NCI-H1092 (cell line): ENCODE measurements at regions not wholly inside any gene's neighbourhood (a gene's known extent, or its start where the extent isn't known, plus 50 kb on each side); places are given as distances from the start of the nearest gene placed in this dataset.
"Not testable (repeated sequence)": the region's sequence is repeated elsewhere in the genome, so short reads cannot be mapped to it uniquely, and the experiment has no call there.

Experiments
- DNase-seq: peaks from one replicate; lab custom pipeline; 2025; lab: John Stamatoyannopoulos, UW

- DNase-seq, result no peak
These were observed 258.3 kb downstream of the SRGAP2C start for GRCh38 chr1:121443001-121443540.

GRCh38 chr1:121444096-121444495 is 259.3 kb downstream of the SRGAP2C start:
- no peak for DNase-seq

- no peak for DNase-seq
These were observed 260.9 kb downstream of the SRGAP2C start for GRCh38 chr1:121445679-121446078.

- not testable (repeated sequence) for DNase-seq
These were observed 262.6 kb downstream of the SRGAP2C start for GRCh38 chr1:121447280-121447923.

DNA sequence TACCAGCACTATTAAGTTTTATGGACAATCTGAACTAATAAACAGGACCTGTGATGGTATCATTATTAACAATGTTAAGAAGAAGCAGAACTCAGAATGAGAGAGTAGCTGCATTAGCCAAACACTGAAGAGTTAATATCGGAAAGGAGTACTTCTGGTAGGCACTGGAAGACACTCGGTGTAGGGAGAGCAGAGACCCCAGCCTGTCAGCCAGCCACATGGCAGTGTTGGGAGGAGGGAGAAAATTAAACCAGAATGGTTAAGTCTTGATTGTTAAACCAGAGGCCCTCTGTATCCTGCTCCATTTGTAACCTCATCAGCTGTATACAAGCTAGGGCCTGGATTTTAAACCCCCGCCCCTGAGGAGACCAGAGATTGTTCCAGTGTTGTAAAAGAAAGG is 263.3 kb downstream of the SRGAP2C start:
- not testable (repeated sequence) for DNase-seq

- no peak for DNase-seq
These were observed 264.1 kb downstream of the SRGAP2C start for GRCh38 chr1:121448851-121449250.

DNA sequence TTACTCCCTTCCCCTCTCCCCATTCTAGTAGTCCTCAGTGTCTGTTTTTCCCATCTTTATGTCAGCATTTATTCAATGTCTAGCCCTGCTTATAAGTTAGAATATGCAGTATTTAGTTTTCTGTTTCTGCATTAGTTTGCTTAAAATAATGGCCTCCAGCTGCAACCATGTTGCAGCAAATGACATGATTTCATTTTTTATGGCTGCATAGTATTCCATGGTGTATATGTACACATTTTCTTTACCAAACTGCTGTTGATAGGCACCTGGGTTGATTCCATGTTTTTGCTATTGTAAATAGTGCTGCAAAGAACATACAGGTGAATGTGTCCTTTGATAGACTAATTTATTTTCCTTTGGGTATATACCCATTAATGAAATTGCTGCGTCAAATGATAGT is 267.7 kb downstream of the SRGAP2C start:
- no peak for DNase-seq

GRCh38 chr1:121458291-121459048 is 273.7 kb downstream of the SRGAP2C start:
- no peak for DNase-seq

DNA sequence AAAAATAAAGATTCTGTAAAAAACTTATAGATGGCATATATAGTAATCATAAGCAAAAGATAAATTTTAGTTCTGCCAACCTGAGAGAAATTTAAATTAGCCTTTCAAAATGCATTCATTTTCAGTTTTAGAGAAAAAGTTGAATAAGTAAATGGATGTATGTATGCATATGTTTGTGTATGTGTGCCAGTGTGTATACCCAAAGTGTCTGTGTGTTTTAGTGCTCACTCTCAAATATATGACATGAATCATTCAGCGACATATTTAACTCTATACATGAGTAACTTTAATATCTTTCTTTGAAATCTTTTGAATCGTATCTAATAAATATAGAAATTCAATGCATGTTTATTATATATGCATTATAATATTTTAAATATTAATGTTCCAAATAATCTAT is 274.5 kb downstream of the SRGAP2C start:
- DNase-seq, result no peak

DNA sequence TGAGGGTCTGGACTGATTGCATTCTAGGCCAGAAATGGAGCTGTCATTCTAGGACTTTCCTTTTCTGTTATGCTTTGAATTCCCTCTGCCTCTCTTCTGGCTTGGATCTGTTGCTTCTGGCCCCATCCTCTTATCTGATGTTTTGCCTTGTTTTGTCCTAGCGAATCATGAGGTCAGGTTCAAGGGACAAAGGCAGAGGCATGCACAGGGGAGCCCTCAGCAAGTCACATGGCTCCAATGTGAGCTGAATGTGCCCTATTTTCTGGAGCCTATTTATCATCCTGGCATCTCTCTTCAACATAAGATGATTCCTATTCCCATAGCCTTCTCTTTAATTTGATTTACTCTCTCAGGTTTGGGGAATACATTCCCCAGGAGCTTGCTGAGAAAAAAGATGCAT is 284.6 kb downstream of the SRGAP2C start:
- DNase-seq, result not testable (repeated sequence)

DNA sequence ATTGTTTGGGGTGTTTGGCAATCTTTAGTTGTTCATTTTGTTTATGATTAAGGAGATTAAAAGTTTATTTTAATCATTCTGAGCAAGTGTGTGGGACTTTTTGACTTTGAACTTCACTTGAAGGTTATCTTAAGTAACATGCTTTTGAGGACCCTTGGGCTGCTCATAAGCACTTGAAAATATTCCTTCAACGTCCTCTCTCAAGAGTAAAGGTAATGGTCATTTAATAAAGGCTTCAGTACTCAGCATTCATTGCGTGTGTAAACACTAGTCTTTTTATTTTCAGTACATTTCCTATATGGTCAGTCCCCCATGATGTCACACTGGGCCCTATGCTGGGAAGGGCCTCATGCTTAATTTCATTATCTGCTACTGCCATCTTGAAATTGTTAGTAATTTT is 285.6 kb downstream of the SRGAP2C start:
- DNase-seq, result not testable (repeated sequence)

GRCh38 chr1:121471523-121471922 is 286.7 kb downstream of the SRGAP2C start:
- no peak for DNase-seq

- no peak for DNase-seq
These were observed 287.2 kb downstream of the SRGAP2C start for GRCh38 chr1:121472017-121472416.

DNA sequence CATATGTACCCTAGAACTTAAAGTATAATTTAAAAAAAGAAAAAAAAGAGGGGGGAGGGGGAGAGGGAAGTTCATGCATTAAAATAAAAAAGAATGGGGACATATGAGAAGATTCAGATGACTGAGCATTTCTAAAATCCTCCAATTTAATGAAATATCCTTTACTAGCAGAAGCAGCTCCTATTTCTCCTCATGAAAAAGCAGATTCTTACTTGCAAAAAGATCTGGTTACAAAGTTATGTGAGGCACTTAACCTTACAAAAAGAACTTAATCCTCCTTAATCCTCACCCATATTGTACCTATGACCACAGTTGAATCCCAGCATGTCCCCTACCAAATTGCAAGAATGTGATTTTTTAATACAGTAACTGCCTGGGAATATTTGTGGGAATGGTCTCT is 298.5 kb downstream of the SRGAP2C start:
- DNase-seq, result no peak

DNA sequence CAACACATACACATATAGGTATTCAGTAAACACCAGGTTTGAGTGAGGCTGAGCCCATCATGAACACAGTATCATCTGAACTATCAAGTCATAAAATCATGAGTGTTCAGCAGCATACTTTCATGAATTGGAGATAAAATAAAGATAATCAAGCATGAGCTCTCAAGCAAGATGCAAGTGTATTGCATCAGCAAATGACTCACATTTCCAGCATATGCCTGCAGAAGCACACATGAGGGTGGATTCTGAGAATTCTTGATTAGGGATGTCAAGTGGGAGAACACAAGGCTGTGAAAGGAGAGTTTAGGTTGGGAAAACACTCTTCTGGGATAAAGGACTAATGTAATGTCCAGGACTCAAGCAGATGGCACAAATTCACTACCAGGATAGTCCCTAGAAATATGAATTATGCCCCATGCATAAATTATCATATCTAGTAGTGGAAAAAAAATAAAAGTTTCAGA is 299.2 kb downstream of the SRGAP2C start:
- DNase-seq, result no peak

GRCh38 chr1:121494796-121495195 is 310.0 kb downstream of the SRGAP2C start:
- not testable (repeated sequence) for DNase-seq

DNA sequence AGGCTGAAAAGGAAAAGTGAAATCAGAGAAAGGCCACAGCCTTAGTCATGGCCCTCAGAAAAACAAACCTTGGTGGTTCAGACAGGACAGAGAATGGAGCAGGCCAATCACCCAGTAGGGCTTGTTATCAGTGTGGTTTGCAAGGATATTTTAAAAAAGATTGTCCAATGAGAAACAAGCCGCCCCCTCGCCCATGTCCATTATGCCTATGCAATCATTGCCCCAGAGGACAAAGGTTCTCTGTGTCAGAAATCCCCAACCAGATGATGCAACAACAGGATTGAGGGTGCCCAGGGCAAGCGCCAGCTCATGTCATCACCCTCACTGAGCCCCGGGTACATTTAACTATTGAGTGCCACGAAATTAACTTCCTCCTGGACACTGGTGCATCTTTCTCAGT is 326.7 kb downstream of the SRGAP2C start:
- DNase-seq, result not testable (repeated sequence)

DNA sequence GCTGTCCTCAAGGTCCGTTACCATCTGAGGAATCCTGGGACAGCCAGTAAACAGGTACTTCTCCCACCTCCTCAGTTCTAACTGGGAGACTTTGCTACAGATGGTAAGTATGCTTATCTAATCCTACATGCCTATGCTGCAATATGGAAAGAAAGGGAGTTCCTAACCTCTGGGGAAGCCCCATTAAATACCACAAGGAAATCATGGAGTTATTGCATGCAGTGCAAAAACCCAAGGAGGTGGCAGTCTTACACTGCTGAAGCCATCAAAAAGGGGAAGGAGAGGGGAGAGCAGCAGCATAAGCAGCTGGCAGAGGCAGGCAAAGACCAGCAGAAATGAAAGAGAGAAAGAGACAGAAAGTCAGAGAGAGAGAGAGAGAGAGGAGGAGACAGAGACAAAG is 327.1 kb downstream of the SRGAP2C start:
- DNase-seq, result not testable (repeated sequence)

- DNase-seq, result no peak
These were observed 330.5 kb downstream of the SRGAP2C start for GRCh38 chr1:121515235-121515634.

- DNase-seq, result no peak
These were observed 331.6 kb downstream of the SRGAP2C start for GRCh38 chr1:121516234-121516967.

GRCh38 chr1:121517586-121518230 is 332.9 kb downstream of the SRGAP2C start:
- no peak for DNase-seq

- DNase-seq, result no peak
These were observed 333.9 kb downstream of the SRGAP2C start for GRCh38 chr1:121518726-121519041.
